ENCODE measurements at regions not wholly inside any gene's neighbourhood (a gene's known extent, or its start where the extent isn't known, plus 50 kb on each side); places are given as distances from the start of the nearest gene placed in this dataset.

GRCh38 chr21:25359724-25360123 is 247.6 kb downstream of the MRPL39 start:
- H3K4me1 ChIP-seq: no peaks in the 10 kb centered on the region
- DNase-seq: no peak
- no peak for ATAC-seq (ENCODE audit: low FRiP score in 2 of 2)
- no peak overlapping the region for H3K4me3 ChIP-seq
- 88 to 90% methylated on average over 5 of the region's 5 CpGs for WGBS, 2 donors
- no peak for TF ChIP-seq POLR2AphosphoS5 (IDR thresholded peaks at IDR 0.05)
- no peak for TF ChIP-seq EP300 (IDR thresholded peaks at IDR 0.05)
- TF ChIP-seq CTCF (IDR thresholded peaks at IDR 0.05): no peak
- TF ChIP-seq POLR2A (IDR thresholded peaks at IDR 0.05): no peak
- H3K36me3 ChIP-seq: no peaks in the 10 kb centered on the region
- H3K27me3 ChIP-seq: no peaks in the 10 kb centered on the region
- H3K9me3 ChIP-seq: no peaks in the 10 kb centered on the region
- no peak overlapping the region for H3K27ac ChIP-seq

GRCh38 chr21:25350056-25350455 is 257.2 kb downstream of the MRPL39 start:
- H3K9me3 ChIP-seq: no peaks in the 10 kb centered on the region
- no peaks in the 10 kb centered on the region for H3K4me1 ChIP-seq
- H3K27ac ChIP-seq: no peak overlapping the region
- no peaks in the 10 kb centered on the region for H3K27me3 ChIP-seq
- no peak overlapping the region for H3K4me3 ChIP-seq
- no peak for DNase-seq
- 61 to 68% methylated on average over 6 of the region's 6 CpGs for WGBS, 2 donors
- no peaks in the 10 kb centered on the region for H3K36me3 ChIP-seq
- no peak for ATAC-seq (ENCODE audit: low FRiP score in 2 of 2)
- no peak for TF ChIP-seq CTCF (IDR thresholded peaks at IDR 0.05)
- TF ChIP-seq EP300 (IDR thresholded peaks at IDR 0.05): no peak
- no peak for TF ChIP-seq POLR2AphosphoS5 (IDR thresholded peaks at IDR 0.05)
- TF ChIP-seq POLR2A (IDR thresholded peaks at IDR 0.05): no peak

GRCh38 chr21:25343774-25344545 is 263.3 kb downstream of the MRPL39 start:
- no peak for ATAC-seq (ENCODE audit: low FRiP score in 2 of 2)
- H3K27ac ChIP-seq: no peak overlapping the region
- no peaks in the 10 kb centered on the region for H3K36me3 ChIP-seq
- 80 to 87% methylated on average over 10 of the region's 10 CpGs for WGBS, 2 donors
- no peak for TF ChIP-seq CTCF (IDR thresholded peaks at IDR 0.05)
- TF ChIP-seq POLR2A (IDR thresholded peaks at IDR 0.05): no peak
- TF ChIP-seq EP300 (IDR thresholded peaks at IDR 0.05): no peak
- TF ChIP-seq POLR2AphosphoS5 (IDR thresholded peaks at IDR 0.05): no peak
- DNase-seq: no peak
- H3K9me3 ChIP-seq: no peaks in the 10 kb centered on the region
- H3K27me3 ChIP-seq: no peaks in the 10 kb centered on the region
- H3K4me3 ChIP-seq: no peak overlapping the region
- H3K4me1 ChIP-seq: no peaks in the 10 kb centered on the region

GRCh38 chr21:25342816-25343215 is 264.5 kb downstream of the MRPL39 start:
- no peak for TF ChIP-seq CTCF (IDR thresholded peaks at IDR 0.05)
- no peak for TF ChIP-seq POLR2AphosphoS5 (IDR thresholded peaks at IDR 0.05)
- TF ChIP-seq POLR2A (IDR thresholded peaks at IDR 0.05): no peak
- no peak for TF ChIP-seq EP300 (IDR thresholded peaks at IDR 0.05)
- no peaks in the 10 kb centered on the region for H3K27me3 ChIP-seq
- WGBS, 2 donors: 85 to 95% methylated on average over 1 of the region's 1 CpG

GRCh38 chr21:25341981-25342380 is 265.3 kb downstream of the MRPL39 start:
- H3K4me3 ChIP-seq: no peak overlapping the region
- 84 to 86% methylated on average over 6 of the region's 6 CpGs for WGBS, 2 donors
- no peak for ATAC-seq (ENCODE audit: low FRiP score in 2 of 2)

More at GRCh38 chr21:25342816-25343215, 264.5 kb downstream of the MRPL39 start:
- DNase-seq (no peak), ATAC-seq (ENCODE audit: low FRiP score in 2 of 2) (no peak)
- H3K4me3 ChIP-seq: no peak overlapping the region
- no peaks in the 10 kb centered on the region for H3K36me3 ChIP-seq
- H3K4me1 ChIP-seq: no peaks in the 10 kb centered on the region
- H3K27ac ChIP-seq: no peak overlapping the region
- no peaks in the 10 kb centered on the region for H3K9me3 ChIP-seq

More at GRCh38 chr21:25341981-25342380, 265.3 kb downstream of the MRPL39 start:
- H3K4me1 ChIP-seq: no peaks in the 10 kb centered on the region
- no peak for DNase-seq
- no peaks in the 10 kb centered on the region for H3K9me3 ChIP-seq
- no peak overlapping the region for H3K27ac ChIP-seq
- TF ChIP-seq EP300 (IDR thresholded peaks at IDR 0.05): no peak
- TF ChIP-seq CTCF (IDR thresholded peaks at IDR 0.05): no peak
- TF ChIP-seq POLR2A (IDR thresholded peaks at IDR 0.05): no peak
- TF ChIP-seq POLR2AphosphoS5 (IDR thresholded peaks at IDR 0.05): no peak
- H3K36me3 ChIP-seq: no peaks in the 10 kb centered on the region
- no peaks in the 10 kb centered on the region for H3K27me3 ChIP-seq
